22Rv1 (cell line): ENCODE measurements at regions not wholly inside any gene's neighbourhood (a gene's known extent, or its start where the extent isn't known, plus 50 kb on each side); places are given as distances from the start of the nearest gene placed in this dataset.
"Not testable (repeated sequence)": the region's sequence is repeated elsewhere in the genome, so short reads cannot be mapped to it uniquely, and the experiment has no call there.

Experiments used
- H3K27ac ChIP-seq: fragments of 450-650 bp; 2 replicates; pipeline ENCODE4 v1.5.1; 2017
- ZFX ChIP-seq: fragments of 450-650 bp; IDR thresholded peaks from 2 replicates; pipeline ENCODE4 v1.6.1; 2017; ENCODE audit warnings: antibody characterized with exemption, borderline replicate concordance
- TF ChIP-seq, protein P1 (sequence below): fragments of 450-650 bp; IDR thresholded peaks from 2 replicates; pipeline ENCODE4 v1.5.1; 2017; ENCODE audit warnings: mild to moderate bottlenecking

DNA sequence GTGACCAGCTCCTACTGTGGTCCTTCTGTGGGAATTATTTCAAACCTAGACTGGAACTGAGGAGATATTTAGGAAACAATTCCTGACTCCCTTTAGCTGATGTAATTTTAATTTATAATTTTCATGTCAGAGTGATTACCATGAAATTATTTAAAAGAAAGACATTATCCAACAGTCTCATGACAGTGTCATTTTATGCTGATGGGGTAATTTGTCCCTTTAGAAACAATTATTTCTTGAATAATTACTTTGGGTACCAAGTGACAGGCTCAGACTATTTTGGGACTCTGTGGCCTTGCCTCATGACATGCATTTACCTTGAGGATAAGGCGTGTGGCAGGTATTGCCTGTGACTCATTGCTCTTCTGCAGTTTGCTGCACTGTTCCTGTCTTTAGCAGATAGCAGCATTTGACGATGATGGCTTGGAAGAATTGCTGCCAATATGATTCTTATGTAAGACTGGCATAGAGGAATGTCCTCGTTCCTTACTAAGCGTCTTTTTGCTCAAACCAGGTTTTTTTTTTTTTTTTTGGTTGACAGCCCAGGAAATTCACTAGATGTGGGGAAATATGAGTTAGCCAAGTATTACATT, 206.0 kb upstream of the HMCN1 start:
- no peak for TF ChIP-seq ZFX
- TF ChIP-seq, protein P1, sequence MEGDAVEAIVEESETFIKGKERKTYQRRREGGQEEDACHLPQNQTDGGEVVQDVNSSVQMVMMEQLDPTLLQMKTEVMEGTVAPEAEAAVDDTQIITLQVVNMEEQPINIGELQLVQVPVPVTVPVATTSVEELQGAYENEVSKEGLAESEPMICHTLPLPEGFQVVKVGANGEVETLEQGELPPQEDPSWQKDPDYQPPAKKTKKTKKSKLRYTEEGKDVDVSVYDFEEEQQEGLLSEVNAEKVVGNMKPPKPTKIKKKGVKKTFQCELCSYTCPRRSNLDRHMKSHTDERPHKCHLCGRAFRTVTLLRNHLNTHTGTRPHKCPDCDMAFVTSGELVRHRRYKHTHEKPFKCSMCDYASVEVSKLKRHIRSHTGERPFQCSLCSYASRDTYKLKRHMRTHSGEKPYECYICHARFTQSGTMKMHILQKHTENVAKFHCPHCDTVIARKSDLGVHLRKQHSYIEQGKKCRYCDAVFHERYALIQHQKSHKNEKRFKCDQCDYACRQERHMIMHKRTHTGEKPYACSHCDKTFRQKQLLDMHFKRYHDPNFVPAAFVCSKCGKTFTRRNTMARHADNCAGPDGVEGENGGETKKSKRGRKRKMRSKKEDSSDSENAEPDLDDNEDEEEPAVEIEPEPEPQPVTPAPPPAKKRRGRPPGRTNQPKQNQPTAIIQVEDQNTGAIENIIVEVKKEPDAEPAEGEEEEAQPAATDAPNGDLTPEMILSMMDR, result no peak
- no peak overlapping the region for H3K27ac ChIP-seq

DNA sequence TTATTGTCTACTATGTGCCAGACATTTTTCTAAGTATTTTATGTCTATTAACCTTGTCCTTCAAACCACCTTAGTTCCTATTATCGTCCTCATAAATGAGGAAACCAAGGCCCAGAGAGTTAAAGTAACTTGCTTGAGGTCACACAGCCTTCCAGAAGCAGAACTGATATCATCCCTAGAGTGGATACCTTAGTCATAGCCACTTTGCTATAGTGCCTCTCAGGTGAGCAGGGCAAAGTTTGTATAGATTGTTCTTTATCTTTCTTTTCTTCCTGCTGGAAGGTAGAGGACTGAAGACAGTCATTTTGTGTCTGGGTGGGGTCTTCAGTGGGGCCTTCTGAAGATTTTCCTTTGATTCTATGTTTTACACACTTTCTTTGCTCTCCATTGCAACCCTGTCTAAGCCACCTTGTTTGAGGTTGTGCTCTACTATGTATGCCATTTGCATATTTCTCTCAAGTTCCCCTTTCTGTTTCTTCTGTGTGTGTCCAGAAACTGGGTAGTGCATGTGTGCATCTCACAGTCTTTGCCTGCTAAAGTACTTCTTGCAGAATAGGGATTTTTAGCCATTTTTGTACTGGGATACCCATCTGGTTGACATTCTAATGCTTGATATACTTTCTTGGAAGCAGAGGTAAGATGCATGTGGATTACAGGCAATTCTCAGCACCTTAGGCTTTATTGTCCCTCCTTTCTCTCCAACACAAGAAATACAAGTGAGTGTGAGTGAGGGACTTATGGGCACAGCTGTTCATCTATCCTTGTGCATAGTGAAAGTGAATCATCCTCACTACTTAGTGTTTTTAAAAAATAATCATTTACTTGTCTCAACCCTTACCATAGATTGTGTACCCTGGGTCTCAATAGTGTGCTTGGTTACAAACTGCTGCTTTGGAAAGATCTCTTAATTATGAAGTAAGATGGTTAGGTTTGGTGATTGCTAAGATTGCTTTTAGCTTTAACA, 207.6 kb upstream of the HMCN1 start:
- H3K27ac ChIP-seq, result no peak overlapping the region
- TF ChIP-seq, protein P1, result no peak
- TF ChIP-seq ZFX, result no peak

DNA sequence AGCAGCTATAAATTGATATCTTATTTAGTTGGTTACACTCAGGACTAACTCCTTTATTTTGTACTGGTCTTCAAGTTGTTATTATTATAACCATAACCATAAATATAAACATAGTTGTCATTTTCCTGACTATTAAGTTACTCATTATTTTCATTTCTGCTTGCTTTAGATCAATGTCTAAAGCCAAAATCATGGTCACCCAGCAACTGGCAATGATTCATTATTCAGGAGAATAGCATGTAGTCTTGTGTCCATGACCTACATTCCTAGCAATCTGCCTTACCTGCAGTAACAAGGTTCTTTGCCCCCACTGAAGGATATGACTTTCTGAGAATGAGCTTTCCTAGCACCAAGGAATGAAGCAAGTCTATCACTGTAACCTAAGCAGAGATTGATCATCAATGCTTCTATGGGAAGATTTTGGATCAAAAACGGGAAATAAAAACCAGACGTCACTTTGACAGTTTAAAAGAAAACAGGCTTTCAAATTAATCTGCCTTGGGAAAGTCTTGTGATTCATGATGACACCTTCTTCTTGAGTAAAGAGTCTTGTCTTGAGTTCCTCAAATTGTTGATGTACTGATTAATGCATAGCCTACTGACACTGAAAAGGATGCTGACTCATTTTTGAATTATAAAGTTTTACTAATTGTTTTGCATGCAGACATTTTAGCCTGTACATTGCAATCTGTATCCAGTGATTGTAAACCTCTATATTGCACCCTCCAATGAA, 203.3 kb upstream of the IVNS1ABP start:
- no peak overlapping the region for H3K27ac ChIP-seq
- TF ChIP-seq, protein P1, result no peak

DNA sequence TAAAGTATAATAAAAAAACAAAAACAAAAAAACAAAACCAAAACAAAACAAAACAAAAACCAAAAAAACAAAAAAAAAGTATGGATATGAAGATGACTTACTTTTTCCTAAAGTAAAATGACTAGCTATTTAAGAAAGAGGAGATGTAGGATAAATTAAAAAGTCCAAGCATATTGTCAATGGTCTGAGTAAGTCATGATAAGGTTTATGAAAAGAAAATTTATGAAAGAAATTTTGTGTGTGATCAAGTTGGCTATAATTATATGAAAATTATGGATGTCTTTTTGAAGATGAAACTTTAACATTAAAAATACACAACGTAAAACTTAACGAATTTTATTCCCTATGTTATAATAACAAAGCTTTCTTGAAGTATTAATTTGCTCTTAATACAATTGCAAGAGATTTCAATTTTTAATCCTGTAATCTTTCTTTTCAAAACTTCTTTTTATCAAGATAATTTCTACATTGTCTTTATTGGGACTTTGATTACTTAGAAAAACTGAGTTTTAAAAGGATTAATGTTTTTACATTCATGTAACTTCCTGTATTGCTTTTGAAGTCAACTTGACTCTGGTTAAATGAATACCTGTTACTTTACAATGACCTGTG, 200.9 kb upstream of the IVNS1ABP start:
- TF ChIP-seq, protein P1, result no peak
- TF ChIP-seq ZFX, result no peak
- H3K27ac ChIP-seq, result no peak overlapping the region

DNA sequence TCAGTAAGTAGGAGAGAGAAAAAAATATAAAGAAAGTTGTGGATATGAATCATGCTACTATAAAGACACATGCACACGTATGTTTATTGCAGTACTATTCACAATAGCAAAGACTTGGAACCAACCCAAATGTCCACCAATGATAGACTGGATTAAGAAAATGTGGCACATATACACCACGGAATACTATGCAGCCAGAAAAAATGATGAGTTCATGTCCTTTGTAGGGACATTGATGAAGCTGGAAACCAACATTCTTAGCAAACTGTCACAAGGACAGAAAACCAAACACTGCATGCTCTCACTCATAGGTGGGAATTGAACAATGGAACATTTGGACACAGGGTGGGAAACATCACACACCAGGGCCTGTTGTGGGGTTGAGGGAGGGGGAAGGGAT, 200.3 kb upstream of the IVNS1ABP start:
- not testable (repeated sequence) for H3K27ac ChIP-seq

DNA sequence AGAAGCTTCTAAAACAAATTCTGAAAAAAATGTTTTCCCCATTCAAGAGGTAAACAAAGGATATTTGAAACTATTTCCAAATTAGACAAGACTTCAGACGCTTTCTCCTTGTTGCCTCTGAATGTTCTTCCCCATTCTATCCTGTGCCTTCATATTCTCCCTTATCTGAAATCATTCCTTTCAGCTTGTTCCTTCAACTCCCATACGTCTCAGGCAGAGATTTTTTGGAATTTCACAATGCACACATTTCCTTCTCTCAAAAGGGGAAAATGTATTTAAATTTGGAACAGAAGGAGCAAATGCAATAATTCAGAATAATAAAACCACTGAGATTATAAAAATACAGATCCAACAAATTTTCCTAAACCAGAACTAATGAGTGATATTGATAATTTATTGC, 198.7 kb upstream of the IVNS1ABP start:
- H3K27ac ChIP-seq, result no peak overlapping the region
- TF ChIP-seq, protein P1, result no peak
- TF ChIP-seq ZFX, result no peak

DNA sequence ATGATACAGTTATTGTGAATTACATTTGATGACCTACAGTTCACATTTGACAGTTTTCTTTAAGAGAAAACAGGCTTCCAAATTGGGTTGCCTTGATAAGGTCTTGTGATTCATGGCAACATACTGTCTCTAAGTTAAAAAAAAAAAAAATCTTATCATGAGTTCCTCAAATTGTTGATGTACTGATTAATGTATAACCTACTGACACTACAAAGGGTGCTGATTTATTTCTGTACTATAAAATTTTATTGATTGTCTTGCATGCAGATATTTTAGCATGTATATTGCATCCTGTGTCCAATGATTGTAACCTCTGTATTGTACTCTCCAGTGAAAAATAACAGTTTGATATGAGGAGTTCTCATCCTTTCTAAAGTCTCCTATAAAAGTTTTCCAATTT, 197.3 kb upstream of the IVNS1ABP start:
- no peak overlapping the region for H3K27ac ChIP-seq
- TF ChIP-seq, protein P1, result no peak
